Skin of body (tissue), 1 donor: ENCODE measurements at regions not wholly inside any gene's neighbourhood (a gene's known extent, or its start where the extent isn't known, plus 50 kb on each side); places are given as distances from the start of the nearest gene placed in this dataset.
A peak's percentile ranks its signal among the peaks of the same experiment; 100 is the strongest.
"Not testable (repeated sequence)": the region's sequence is repeated elsewhere in the genome, so short reads cannot be mapped to it uniquely, and the experiment has no call there.

Experiments
- DNase-seq: peaks from one replicate; lab custom pipeline; 2025; lab: John Stamatoyannopoulos, UW

- no peak for DNase-seq
Observed at GRCh38 chr1:81738875-81739274, 61.9 kb upstream of the ADGRL2 start.

- no peak for DNase-seq
Observed at GRCh38 chr1:81733480-81733879, 67.3 kb upstream of the ADGRL2 start.

- no peak for DNase-seq
Observed at GRCh38 chr1:81731989-81732388, 68.7 kb upstream of the ADGRL2 start.

GRCh38 chr1:81730881-81731280, 69.9 kb upstream of the ADGRL2 start:
- DNase-seq: no peak

GRCh38 chr1:81730299-81730698, 70.4 kb upstream of the ADGRL2 start:
- DNase-seq: not testable (repeated sequence)

- DNase-seq: no peak
Observed at GRCh38 chr1:81729818-81730217, 70.9 kb upstream of the ADGRL2 start.

- DNase-seq: no peak
Observed at GRCh38 chr1:81729239-81729638, 71.5 kb upstream of the ADGRL2 start.

- no peak for DNase-seq
Observed at GRCh38 chr1:81725823-81726222, 74.9 kb upstream of the ADGRL2 start.

GRCh38 chr1:81722631-81723328, 78.0 kb upstream of the ADGRL2 start:
- not testable (repeated sequence) for DNase-seq

GRCh38 chr1:81720256-81720655, 80.5 kb upstream of the ADGRL2 start:
- not testable (repeated sequence) for DNase-seq

GRCh38 chr1:81717230-81717629, 83.5 kb upstream of the ADGRL2 start:
- no peak for DNase-seq

GRCh38 chr1:81715391-81715790, 85.3 kb upstream of the ADGRL2 start:
- DNase-seq: no peak

GRCh38 chr1:81714636-81715035, 86.1 kb upstream of the ADGRL2 start:
- DNase-seq: no peak

GRCh38 chr1:81712425-81712824, 88.3 kb upstream of the ADGRL2 start:
- DNase-seq: no peak

- DNase-seq: no peak
Observed at GRCh38 chr1:81710857-81711256, 89.9 kb upstream of the ADGRL2 start.

- peak; percentile 48 for DNase-seq
Observed at GRCh38 chr1:81708250-81708649, 92.5 kb upstream of the ADGRL2 start.

- DNase-seq: no peak
Observed at GRCh38 chr1:81706650-81707435, 93.9 kb upstream of the ADGRL2 start.

GRCh38 chr1:81703756-81704463, 96.8 kb upstream of the ADGRL2 start:
- DNase-seq: no peak

GRCh38 chr1:81703391-81703755, 97.4 kb upstream of the ADGRL2 start:
- DNase-seq: no peak

GRCh38 chr1:81702903-81703302, 97.8 kb upstream of the ADGRL2 start:
- DNase-seq: no peak

- DNase-seq: no peak
Observed at GRCh38 chr1:81702079-81702715, 98.5 kb upstream of the ADGRL2 start.
